HG02798 (cell line): ENCODE measurements at regions not wholly inside any gene's neighbourhood (a gene's known extent, or its start where the extent isn't known, plus 50 kb on each side); places are given as distances from the start of the nearest gene placed in this dataset.

Experiments
- ATAC-seq: cut with Tn5 transposase; IDR thresholded peaks from one replicate; pipeline ENCODE4 v1.9.1; 2021; ENCODE audit warnings: mild to moderate bottlenecking; ENCODE audit not compliant: unreplicated experiment, poor library complexity

DNA sequence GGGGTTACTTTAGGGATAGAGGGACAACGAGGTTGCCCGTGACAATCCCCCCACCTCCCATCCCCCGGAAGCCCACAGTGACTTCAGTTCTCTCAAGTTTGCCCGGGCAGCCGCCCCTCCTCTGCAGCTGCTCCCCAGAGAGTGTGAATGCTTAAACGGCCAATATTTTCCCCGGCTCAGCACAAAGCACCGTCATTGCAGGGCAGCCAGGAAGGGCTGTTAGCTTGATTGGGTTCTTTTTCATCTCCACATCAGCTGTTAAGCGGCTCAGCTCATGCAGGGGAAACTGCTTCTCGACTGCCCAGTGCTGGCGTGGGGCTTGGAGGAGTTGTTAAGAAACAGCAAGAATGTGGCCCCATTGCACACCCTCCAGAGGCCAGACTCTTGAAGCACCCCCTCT lies 120.5 kb upstream of the NCOR2 start:
- no peak for ATAC-seq

DNA sequence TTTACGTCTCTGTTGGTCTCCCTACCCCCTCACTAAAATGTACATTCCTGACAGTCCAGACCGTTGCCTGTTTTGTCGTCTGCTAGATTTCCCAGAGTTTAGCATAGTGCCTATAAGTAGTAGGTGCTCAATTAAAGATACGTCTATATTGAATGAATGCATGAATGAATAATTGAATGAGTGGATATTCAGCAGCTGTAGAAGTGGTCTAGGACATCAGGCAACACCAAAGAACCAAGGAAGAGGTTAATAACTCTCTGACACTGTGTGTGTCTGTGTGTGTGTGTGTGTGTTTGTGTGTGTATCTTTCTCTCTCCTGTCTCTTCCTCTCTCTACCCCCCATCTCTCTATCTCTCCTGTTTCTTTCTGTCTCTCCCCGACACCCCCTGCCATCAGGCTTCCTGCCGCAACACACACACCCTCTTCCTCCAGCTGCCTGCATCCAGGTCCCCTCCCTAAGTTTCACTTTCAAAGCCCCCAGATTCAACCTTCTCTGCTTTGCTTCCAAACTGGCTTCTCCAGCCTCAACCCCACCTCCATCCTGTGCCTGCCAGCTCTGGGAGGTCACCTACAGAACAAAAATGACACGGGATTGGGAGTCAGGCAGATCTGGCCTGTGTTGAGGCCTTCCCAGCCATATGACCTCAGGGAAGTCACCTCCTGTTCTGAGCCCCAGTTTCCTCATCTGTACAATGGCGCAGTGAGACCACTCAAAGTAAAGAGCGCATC lies 119.9 kb upstream of the NCOR2 start:
- no peak for ATAC-seq

DNA sequence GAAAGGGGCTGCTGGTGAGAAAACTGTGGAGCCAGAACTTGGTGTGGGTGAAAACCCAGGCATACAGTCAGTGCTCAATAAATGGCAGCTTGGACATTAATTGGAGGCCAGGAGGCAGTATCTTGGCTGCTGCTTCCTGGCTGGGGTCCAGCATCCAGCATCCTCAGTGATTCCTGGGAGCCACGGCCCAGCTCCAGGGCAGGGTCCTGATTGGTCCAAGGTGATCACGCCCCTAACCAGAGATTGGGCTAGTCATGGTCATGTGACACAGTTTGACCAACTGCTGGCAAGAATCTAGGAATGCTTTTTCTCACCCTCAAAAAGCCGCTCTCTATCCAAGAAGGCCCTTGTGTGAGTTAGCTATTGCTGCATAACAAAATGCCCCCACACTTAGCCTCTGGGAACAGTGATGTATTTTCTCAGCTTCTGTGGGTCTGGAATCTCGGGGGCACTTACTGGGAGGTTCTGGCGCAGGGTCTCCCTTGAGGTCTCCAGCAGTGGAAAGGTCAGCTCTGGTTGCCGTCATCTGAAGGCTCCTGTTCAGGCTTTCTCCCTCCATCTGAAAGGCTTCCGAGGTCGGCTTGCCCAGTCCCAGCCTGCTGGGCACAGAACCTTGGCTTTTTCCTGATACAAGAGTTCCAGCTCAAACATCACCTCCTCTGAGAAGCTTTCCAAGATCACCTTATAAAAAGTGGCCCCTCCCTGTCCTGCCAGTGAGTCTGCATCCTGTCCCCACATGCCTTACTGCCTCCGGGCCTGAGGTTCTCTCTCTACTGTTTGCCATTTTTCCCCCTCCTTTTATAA lies 119.2 kb upstream of the NCOR2 start:
- ATAC-seq, result no peak

DNA sequence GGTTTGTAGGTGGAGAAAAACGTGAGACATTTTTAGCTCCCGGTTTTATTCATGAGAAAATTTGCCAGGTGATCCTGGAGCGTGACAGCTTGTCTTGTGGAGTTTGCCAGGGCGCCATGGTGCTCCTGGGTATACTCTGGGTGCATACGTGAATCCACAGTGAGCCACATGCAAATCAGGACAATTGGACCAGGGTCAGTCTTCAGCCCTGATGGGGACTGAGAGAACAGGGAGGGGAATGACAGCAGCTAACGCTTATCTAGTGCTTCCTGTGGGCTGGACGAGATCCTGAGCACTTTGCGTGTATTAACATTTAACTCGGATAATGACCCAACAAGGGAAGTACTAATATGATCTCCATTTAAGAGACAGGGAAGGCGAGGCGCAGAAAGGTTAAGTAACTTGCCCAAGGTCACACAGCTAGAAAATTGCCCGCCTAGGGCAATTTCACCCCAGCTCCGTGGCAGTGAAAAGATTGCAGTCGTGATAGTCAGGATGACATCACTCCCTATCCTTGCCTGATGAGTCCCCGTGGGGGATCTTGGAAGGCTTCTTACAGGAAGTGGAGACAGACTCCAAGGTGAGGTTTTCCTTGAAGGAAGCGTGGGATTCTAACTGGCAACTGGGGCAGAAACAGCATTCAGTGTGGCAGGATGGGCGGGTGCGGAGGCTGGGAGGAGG lies 118.4 kb upstream of the NCOR2 start:
- no peak for ATAC-seq

DNA sequence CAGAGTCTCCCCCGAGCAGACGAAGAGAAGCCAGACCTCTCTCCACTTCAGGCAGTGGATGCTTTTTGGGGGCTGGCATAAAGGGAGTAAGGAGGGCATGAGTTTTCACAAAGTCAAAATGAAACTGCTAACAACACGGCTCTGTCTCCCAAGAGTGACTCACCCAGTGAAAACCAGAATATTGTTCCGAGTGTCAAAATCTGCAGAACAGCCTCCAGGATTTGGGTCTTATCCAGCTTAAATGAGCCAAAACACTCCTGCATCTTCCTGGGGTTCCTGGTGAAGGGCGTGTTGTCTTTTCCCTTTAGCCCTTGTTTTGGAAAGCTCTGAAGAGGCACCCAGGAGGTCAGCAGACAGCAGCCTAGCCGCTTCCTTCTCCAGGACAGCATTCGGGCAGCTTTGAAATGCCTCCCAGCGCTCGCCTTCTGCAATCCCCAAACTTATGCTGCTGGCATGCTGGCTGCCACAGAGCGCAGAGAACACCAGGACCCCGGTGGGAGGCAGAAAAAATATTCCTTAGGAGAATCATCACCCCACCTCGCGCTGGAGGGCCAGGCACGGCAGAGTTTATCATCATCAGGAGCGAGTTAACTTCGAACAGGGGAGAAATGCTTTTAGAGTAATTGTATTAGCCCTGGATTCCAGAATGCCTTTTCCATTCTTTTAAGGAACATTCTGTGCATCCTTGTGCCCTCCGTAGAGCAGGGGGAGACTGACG lies 117.7 kb upstream of the NCOR2 start:
- ATAC-seq, result no peak

DNA sequence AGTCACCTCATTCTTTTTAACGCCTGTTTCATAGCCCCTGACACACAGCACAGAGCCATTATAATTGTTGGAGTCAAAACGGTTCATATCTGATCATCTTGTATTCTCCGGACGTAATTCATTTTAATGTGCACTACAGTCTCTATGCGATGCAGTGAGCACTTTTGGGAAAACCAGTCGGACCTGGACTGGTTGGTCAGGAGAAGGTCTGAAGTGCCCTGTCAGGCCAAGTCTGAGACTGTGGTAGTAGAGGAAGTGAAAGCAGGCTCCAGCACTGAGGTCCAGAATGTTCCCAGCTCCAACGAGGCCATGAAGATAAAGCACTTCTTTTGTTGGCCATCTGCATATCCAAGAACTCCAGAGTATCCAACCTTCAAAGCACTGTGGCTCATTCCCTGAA lies 117.1 kb upstream of the NCOR2 start:
- ATAC-seq, result no peak

DNA sequence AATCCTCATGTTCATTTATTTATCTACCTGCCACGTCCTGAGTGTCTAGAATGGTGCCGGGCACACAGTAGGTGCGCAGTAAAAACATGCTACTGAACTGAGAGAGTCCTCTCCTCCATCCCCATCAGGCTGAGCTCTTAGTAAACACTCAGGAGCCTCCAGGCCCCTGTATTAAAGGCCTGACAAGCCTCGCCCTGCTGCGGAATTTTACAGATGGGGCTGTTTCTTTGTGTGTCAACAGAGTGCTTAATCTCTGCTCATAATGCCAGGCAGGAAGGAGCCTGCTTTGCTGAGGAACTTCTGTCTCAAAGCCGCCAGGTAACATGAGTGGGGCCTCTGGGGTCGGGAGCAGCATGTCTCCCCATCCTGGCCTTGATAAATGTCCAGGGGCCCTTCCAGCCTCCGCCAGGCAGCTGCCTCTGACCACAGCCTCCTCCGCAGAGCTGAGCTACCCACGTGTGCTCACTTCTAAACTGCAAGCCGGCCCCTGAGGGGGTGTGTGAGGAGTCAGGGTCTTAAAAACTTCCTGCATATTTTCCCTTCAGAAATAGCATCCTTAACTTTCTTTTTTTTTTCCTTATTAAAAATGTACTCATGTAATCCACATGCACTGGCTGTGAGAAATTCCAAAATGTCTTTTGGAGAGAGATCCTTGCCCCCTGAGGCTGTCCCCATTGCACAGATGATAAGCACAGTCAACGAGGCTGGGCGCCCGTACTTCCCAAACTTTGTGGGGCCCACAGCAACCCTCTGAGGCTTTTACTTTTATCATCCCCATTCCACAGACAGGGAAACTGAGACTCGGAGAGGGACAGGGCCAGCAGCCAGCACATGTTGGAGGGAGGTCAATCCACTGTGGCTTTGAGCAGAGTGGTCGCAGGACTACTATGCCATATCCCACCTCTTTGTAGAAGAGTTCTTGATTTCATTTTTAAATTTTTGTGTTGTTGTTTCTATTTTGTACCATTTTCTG lies 116.0 kb upstream of the NCOR2 start:
- no peak for ATAC-seq

DNA sequence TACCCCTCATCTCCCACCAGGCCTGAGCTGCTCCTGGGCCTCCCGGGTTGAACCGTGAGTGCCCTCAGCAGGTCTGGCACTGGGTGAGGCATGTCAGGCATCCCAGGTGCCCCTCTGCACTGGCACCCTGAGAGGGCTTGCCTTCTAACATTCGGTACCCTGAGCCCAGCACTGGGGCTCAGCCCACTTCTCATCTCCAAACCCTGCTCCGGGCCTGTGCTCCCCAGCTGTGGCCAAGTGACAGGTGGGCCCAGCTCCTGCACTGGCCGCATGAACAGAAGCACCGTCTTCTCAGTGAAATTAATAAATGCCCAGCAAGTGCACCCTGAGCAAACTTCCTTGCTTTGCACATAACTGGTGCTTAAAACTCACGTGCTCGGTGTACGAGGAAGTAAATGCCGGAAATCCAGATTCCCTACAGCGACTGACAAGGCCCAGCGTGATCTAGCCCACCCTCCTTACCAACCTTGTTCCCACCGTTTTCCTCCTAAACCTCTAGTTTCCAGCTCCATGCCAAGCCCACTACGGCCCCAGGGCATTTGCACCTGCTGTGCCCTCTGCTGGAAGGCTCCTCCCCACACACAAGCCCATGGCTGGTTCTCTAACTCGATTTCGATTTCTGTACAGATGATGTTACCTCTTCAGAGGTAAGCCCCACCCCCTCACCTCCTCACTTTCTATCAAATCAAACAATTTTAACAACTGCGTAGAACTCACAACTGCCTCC lies 115.2 kb upstream of the NCOR2 start:
- ATAC-seq, result no peak

DNA sequence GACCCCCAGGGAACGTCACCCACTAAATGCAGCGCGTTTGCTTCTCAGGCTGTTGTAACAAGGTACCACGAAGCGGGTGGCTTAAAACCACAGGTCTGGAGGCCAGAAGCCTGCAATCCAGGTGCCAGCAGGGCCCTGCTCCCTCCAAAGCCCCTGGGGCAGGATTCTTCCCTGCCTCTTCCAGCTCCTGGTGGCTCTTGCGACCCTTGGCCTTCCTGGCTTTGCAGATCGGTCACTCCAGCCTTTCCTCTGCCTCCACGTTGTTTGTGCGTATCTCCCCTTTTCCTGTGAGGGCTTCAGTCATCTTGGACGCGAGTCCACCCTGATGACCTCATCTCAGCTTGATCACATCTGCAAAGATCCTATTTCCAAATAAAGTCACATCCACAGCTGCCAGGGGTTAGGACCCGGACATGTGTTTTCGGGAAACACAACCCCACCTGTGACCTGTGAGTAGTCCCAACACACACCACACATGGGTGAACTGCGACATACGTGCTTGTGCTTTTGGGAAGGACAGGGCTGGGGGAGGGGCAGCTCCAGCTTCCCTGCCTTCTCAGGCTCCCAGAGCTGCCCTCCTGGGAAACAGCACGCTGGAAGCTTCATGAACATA lies 114.5 kb upstream of the NCOR2 start:
- no peak for ATAC-seq

DNA sequence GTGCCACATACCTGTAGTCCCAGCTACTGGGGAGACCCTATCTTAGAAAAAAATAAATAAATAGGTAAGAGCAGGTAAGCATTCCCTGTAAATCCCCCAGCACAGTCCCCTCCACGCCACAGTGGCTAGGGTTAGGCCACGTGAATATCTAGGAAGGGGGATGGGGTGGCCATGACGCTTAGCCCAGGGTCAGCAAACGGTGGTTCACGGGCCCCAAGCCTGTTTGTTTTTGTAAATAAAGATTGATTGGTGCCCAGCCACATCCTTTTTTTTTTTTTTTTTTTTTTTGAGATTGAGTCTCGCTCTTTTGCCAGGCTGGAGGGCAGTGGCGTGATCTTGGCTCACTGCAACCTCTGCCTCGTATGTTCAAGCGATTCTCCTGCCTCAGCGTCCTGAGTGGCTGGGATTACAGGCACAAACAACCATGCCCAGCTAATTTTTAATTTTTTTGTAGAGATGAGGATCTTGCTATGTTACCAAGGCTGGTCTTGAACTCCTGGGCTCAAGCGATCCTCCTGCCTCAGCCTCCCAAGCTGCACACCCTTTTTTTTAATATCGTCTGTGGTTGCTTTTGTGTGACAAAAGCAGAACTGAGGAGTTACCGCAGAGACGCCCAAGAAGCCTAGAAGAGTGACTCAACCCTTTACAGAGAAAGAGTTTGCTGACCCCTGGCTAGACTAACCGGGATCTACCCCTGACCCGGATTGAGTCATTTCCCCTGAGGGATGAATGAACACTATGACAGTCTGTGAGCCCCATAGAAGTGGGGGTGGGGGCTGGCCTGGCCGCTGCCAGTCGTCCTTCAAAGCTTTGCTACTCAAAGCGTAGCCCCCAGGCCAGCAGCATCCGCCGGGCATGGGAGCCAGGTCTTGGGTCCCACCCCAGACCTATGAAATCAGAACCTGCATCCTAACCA lies 113.7 kb upstream of the NCOR2 start:
- no peak for ATAC-seq

DNA sequence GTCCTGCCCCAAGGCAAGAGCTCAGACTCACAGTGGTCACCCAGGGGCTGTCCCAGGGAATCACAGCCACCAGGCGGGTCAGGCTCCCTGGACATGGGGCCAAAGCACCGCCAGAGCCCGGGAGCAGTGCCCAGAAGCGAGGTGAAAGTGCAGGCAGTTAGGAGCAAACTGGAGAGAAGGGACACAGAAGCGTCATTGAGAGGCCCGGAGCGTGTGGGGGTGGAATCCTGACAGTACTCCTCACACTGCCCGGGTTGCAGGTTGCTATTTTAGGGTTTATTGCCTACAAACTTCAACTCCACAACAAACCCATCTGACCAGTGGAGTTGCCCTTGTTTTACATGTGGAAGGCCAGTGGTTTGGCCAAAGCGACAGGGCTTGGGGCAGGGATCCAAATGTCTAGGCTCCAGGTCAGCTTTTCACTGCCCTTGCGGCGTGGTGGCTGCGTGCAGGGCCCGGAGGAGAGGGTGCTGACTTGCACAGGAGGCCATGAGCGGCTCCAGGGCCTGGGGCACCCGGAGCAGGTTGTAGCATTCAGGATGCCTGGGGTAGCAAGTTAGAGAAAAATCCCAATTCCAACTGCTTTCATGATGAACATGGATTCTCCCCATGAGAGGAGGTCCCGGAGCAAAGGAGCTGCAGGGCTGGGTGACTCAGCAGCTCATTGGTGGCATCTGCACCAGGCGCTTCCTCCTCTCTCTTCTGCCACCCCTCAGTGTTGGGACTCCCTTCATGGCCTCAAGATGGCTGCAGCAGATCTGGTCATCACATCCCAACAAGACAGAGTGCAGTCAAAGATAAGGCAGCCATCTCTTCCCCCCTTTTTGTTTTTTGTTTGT lies 112.3 kb upstream of the NCOR2 start:
- no peak for ATAC-seq

DNA sequence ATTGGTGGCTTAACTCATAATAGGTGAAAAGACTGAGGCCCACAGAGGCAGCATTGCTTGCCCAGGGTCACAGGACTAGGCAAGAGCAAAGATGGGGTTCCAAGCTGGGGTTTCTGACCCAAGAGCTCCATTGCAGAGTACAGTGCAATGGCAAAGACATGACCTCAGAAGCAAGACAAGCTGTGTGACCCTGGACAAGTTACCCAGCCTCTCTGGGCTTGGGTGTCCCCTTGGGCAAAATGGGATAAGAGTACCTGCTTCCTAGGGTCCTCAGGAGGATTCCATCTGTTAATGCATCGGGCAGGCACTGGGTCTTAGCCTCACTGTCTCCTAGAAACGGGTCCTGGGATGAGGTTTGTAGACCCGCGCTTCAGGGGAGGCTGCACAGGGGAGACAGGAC lies 111.6 kb upstream of the NCOR2 start:
- ATAC-seq, result no peak

DNA sequence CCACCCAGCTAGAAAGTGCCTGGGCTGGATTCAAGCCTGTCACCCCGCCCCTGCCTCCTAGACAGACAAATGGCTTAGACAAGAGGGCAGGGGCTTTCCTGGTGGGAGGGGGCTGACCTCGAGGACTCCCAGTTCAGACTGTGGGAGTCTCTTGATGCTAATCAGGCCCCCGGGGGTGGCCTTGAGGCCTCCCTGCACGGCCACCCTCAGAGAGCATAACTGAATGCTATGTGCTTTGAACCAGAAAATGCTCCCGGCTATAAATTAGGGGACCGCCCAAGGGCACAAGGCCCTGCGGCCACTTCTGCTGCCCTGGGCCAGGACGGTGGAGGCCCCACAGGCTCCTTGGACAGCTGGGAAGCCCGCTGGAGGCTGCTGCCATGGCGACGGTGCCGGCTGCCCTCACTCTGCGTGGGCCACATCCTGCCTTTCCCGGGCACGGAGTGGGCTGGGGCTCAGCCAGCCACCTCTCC lies 111.0 kb upstream of the NCOR2 start:
- ATAC-seq, result no peak

DNA sequence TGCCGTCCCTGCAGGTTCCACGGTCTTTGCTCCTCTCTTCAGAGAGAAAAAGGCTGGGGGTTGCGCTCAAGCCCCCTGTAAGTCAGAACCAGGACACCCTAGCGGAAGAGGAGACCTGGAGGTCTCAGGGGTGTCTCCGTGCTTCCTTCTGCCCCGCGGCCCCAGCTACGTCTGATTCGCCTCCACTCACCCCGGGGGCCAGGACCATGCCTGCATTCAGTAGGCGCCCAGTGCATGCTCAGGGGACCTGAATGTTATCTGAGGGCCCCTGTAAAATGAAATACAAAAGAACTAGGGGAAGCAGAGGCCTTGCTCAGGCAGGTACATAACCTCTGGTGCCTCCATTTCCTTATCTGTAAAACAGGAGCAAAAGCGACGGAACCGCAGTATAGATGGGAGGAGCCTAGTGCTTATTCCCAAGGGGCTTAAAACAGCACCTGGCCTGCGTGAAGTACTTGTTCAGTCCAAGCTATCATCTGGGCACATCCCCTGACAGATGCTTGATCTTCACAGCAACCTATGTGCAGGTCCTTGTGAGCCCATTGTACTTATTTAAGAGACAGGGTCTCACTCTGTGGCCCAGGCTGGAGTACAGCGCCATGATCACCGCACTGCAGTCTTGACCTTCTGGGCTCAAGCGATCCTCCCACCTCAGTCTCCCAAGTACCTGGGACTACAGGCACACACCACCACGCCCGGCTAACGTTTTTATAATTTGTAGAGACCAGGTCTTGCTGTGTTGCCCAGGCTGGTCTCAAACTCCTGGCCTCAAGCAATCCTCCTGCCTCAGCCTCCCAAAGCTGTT lies 110.3 kb upstream of the NCOR2 start:
- ATAC-seq, result no peak

DNA sequence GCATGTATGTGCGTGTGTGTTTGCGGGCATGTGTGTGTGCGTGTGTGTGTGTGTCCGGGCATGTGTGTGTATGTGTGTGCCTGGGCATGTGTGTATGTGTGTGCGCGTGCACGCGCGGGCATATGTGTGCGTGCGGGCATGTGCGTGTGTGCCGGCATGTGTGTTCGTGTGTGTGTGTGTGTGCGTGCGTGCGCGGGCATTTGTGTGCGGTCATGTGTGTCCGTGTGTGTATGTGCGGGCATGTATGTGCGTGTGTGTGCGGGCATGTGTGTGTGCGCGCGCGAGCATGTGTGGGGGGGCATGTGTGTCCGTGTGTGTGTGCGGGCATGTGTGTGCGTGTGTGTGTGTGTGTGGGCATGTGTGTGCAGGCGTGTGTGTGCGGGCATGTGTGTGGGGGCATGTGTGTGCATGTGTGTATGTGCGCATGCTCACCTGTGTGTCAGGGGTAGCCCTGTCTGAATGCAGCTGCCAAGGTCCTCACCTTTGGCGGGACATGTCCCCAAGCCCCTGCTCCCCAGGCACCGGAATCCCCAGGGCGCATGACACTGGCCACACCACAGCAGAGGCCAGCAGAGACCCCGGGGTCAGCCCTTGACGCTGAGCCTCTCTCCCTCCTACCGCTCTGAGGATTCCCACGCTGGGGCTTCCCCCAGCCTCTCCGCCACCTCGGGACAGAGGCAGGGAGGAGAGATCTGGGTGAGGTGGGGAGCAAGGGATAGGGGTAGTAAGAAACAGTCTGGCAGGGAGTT lies 109.5 kb upstream of the NCOR2 start:
- ATAC-seq, result no peak
